ENCODE measurements at regions not wholly inside any gene's neighbourhood (a gene's known extent, or its start where the extent isn't known, plus 50 kb on each side); places are given as distances from the start of the nearest gene placed in this dataset.
"Not testable (repeated sequence)": the region's sequence is repeated elsewhere in the genome, so short reads cannot be mapped to it uniquely, and the experiment has no call there.

DNA sequence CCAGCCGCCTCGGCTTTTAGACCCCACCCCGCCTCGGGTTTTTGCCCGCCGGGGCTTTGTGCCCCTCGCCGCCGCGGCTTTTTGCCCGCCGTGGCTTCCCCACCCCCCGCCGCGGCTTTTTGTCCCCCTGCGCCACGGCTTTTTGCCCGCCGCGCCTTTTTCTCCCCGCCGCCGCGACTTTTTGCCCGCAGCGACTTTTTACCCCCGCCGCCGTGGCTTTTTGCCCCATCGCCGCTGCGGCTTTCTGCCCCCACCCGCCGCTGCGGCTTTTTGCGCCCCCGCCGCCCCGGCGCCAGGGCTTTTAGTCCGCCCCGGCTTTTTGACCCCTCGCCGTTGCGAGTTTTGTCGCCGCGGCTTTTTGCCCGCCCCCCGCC is 474.4 kb downstream of the FAM72C start:
- peak; percentile 1 for DNase-seq (ENCODE audit: low spot score)
- in situ Hi-C loops (cut with MboI; ENCODE audit: low pct_unique_long_range_greater_than_20kb, low sequenced_read_pairs, unreplicated experiment) = no loop called here
- TF ChIP-seq, protein P1, sequence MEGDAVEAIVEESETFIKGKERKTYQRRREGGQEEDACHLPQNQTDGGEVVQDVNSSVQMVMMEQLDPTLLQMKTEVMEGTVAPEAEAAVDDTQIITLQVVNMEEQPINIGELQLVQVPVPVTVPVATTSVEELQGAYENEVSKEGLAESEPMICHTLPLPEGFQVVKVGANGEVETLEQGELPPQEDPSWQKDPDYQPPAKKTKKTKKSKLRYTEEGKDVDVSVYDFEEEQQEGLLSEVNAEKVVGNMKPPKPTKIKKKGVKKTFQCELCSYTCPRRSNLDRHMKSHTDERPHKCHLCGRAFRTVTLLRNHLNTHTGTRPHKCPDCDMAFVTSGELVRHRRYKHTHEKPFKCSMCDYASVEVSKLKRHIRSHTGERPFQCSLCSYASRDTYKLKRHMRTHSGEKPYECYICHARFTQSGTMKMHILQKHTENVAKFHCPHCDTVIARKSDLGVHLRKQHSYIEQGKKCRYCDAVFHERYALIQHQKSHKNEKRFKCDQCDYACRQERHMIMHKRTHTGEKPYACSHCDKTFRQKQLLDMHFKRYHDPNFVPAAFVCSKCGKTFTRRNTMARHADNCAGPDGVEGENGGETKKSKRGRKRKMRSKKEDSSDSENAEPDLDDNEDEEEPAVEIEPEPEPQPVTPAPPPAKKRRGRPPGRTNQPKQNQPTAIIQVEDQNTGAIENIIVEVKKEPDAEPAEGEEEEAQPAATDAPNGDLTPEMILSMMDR (IDR thresholded peaks at IDR 0.05; ENCODE audit: extremely low read depth, insufficient read depth, missing control alignments) = no peak

DNA sequence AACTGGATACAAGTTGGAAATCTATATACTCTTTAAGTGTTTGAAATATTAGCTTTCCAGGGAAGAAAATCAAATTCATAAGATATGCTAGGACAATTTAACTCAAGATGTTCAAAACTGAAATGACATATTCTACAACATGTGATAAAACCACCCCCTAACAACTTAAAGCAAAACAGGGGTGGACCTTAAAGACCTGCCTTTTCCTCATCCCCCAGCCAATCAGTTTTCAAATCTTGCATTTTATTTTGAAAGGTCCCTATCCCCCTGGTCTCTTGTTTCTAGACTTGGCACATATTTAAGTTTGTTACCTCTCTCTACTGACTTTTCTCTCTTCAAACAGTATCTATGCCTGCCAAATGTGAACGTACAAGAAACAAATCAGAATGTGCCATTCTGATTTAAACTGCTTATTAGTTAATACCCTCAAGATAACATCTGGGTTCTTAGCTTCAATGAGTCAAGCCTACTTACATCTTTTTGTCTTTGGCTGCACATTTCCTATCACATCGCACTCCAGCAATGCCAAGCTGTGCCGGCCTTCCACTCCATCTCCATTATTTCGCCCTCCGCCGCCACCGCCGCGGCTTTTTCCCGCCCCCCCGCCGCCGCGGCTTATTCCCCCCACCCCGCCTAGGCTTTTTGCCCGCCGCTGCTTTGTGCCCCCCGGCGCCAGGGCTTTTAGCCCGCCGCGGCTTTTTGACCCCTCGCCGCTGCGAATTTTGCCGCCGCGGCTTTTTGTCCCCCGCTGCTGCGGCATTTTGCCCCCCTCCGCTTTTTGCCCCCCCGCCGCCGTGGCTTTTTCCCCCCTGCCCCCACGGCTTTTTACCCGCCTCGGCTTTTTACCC is 475.0 kb downstream of the FAM72C start:
- in situ Hi-C loops (cut with MboI; ENCODE audit: low pct_unique_long_range_greater_than_20kb, low sequenced_read_pairs, unreplicated experiment); DNase-seq (ENCODE audit: low spot score): not testable (repeated sequence)
